IMR-90 (cell line): ENCODE measurements at regions not wholly inside any gene's neighbourhood (a gene's known extent, or its start where the extent isn't known, plus 50 kb on each side); places are given as distances from the start of the nearest gene placed in this dataset.

Experiments used
- ATAC-seq: fragments of 200-7000 bp; cut with Tn5 transposase; 2 replicates; pipeline ENCODE4 v1.9.1; 2020; ENCODE audit warnings: low read depth, mild to moderate bottlenecking, moderate library complexity
- BruUV-seq: library from RNA; stranded (reverse); fragments of 400-500 nt; replicated peaks from 2 replicates; lab custom pipeline; 2021; lab: Mats Ljungman, UMichigan
- CTCF ChIA-PET: fragments of 300-600 bp; formaldehyde crosslinking; extraction: SDS; loops from one replicate; lab custom pipeline; 2021; ENCODE audit warnings: antibody characterized with exemption; lab: Yijun Ruan, JAX
- POLR2A ChIA-PET: fragments of 300-600 bp; sonication (Branson Sonifier 250); formaldehyde crosslinking; loops from one replicate; lab custom pipeline; 2022; ENCODE audit warnings: antibody characterized with exemption; ENCODE audit not compliant: unreplicated experiment; lab: Charles Lee
- DNase-seq: peaks from one replicate; pipeline ENCODE4 v3.0.0; 2013
- H2AFZ ChIP-seq: replicated peaks from 2 replicates; pipeline ENCODE3; 2013; ENCODE audit warnings: low read length, mild to moderate bottlenecking; ENCODE audit not compliant: poor library complexity
- H2AK5ac ChIP-seq: 2 replicates; pipeline ENCODE4 v1.6.1; 2013; ENCODE audit warnings: low read depth, low read length, inconsistent platforms
- H2AK9ac ChIP-seq: replicated peaks from 2 replicates; pipeline ENCODE3; 2013; ENCODE audit warnings: mild to moderate bottlenecking, low read depth, low read length, moderate library complexity; ENCODE audit not compliant: poor library complexity
- H2BK120ac ChIP-seq: 2 replicates; pipeline ENCODE4 v1.6.1; 2013; ENCODE audit warnings: low read depth, low read length, inconsistent platforms
- H2BK15ac ChIP-seq: 3 replicates; pipeline ENCODE4 v1.6.1; 2013; ENCODE audit warnings: low read depth, low read length, inconsistent platforms
- H2BK20ac ChIP-seq: 2 replicates; pipeline ENCODE4 v1.6.1; 2013; ENCODE audit warnings: low read depth, mild to moderate bottlenecking, inconsistent platforms, low read length, moderate library complexity
- H2BK5ac ChIP-seq: 2 replicates; pipeline ENCODE4 v1.6.1; 2013; ENCODE audit warnings: mild to moderate bottlenecking, low read depth, low read length, inconsistent platforms; ENCODE audit not compliant: poor library complexity, severe bottlenecking
- H3K14ac ChIP-seq: replicated peaks from 2 replicates; pipeline ENCODE4 v1.6.1; 2013; ENCODE audit warnings: low read depth, low read length, inconsistent platforms
- H3K18ac ChIP-seq: 2 replicates; pipeline ENCODE4 v1.6.1; 2013; ENCODE audit warnings: low read depth, low read length, control low read depth
- H3K23ac ChIP-seq: 2 replicates; pipeline ENCODE4 v1.6.1; 2013; ENCODE audit warnings: low read depth, low read length, inconsistent platforms
- H3K27ac ChIP-seq: 2 replicates; pipeline ENCODE4 v1.5.1; 2013; ENCODE audit warnings: mild to moderate bottlenecking, control low read depth, low read length; ENCODE audit not compliant: insufficient read depth
- H3K27me3 ChIP-seq: 2 replicates; pipeline ENCODE4 v1.6.1; 2013; ENCODE audit warnings: low read length; ENCODE audit not compliant: control insufficient read depth, insufficient read depth
- H3K36me3 ChIP-seq: 2 replicates; pipeline ENCODE4 v1.6.1; 2013; ENCODE audit warnings: low read length, mixed read lengths; ENCODE audit not compliant: control insufficient read depth, insufficient read depth
- H3K4ac ChIP-seq: 2 replicates; pipeline ENCODE4 v1.6.1; 2013; ENCODE audit warnings: low read depth, low read length, inconsistent platforms
- H3K4me1 ChIP-seq: 2 replicates; pipeline ENCODE4 v1.6.1; 2013; ENCODE audit warnings: low read length, mixed read lengths; ENCODE audit not compliant: control insufficient read depth, insufficient read depth
- H3K4me2 ChIP-seq: 2 replicates; pipeline ENCODE4 v1.6.1; 2013; ENCODE audit warnings: low read depth, mild to moderate bottlenecking, control low read depth, low read length, moderate library complexity
- H3K4me3 ChIP-seq: 2 replicates; pipeline ENCODE4 v1.5.1; 2013; ENCODE audit warnings: low read depth, mild to moderate bottlenecking, control low read depth, low read length, moderate library complexity; ENCODE audit not compliant: insufficient read depth
- H3K56ac ChIP-seq: 2 replicates; pipeline ENCODE4 v1.6.1; 2013; ENCODE audit warnings: low read length, inconsistent platforms; ENCODE audit not compliant: insufficient read depth; ENCODE audit errors: extremely low read depth
- H3K79me1 ChIP-seq, 2 experiments: 2 replicates each; pipeline ENCODE4 v1.6.1; 2013; ENCODE audit warnings: low read length in 2 of 2, inconsistent platforms in 1 of 2, low read depth in 1 of 2
- H3K9ac ChIP-seq: 2 replicates; pipeline ENCODE4 v1.6.1; 2013; ENCODE audit warnings: low read depth, low read length, control low read depth
- H3K9me1 ChIP-seq: 2 replicates; pipeline ENCODE4 v1.6.1; 2013; ENCODE audit warnings: low read length, inconsistent platforms; ENCODE audit not compliant: insufficient read depth
- H3K9me3 ChIP-seq: 2 replicates; pipeline ENCODE4 v1.6.1; 2013; ENCODE audit warnings: low read length; ENCODE audit not compliant: control insufficient read depth, insufficient read depth
- H4K20me1 ChIP-seq: 2 replicates; pipeline ENCODE4 v1.6.1; 2013; ENCODE audit warnings: low read length, inconsistent platforms; ENCODE audit not compliant: insufficient read depth
- H4K5ac ChIP-seq: 2 replicates; pipeline ENCODE4 v1.6.1; 2013; ENCODE audit warnings: mild to moderate bottlenecking, low read depth, low read length, control low read depth
- H4K8ac ChIP-seq, 2 experiments: 2 replicates each; pipeline ENCODE4 v1.6.1; 2013; ENCODE audit warnings: low read depth in 2 of 2, low read length in 2 of 2, control low read depth in 1 of 2, inconsistent platforms in 1 of 2
- H4K91ac ChIP-seq: 2 replicates; pipeline ENCODE4 v1.6.1; 2013; ENCODE audit warnings: low read depth, low read length, inconsistent platforms; ENCODE audit not compliant: insufficient read depth
- BHLHE40 ChIP-seq: fragments of 150-350 bp; IDR thresholded peaks from 2 replicates; pipeline ENCODE4 v1.6.1; 2016; ENCODE audit warnings: mild to moderate bottlenecking, low read depth, low read length
- MAZ ChIP-seq: IDR thresholded peaks from 2 replicates; pipeline ENCODE4 v1.6.1; 2012; ENCODE audit warnings: low read depth, mild to moderate bottlenecking, low read length, improper control_type of control experiment, moderate library complexity, borderline replicate concordance
- NFE2L2 ChIP-seq: fragments of 150-350 bp; IDR thresholded peaks from 2 replicates; pipeline ENCODE4 v1.6.1; 2016; ENCODE audit warnings: low read depth, mild to moderate bottlenecking, low read length
- POLR2A ChIP-seq: IDR thresholded peaks from 2 replicates; pipeline ENCODE4 v1.6.1; 2012; ENCODE audit warnings: mild to moderate bottlenecking, low read depth, low read length
- RAD21 ChIP-seq: IDR thresholded peaks from 2 replicates; pipeline ENCODE4 v1.6.1; 2012; ENCODE audit warnings: low read length, improper control_type of control experiment
- RFX5 ChIP-seq: IDR thresholded peaks from 2 replicates; pipeline ENCODE4 v1.8.0; 2012; ENCODE audit warnings: low read depth, mild to moderate bottlenecking, low read length, moderate library complexity
- SMC3 ChIP-seq: fragments of 150-350 bp; IDR thresholded peaks from 2 replicates; pipeline ENCODE4 v1.6.1; 2016; ENCODE audit warnings: low read depth, mild to moderate bottlenecking, antibody characterized with exemption, low read length, moderate library complexity
- WGBS, 2 experiments: methylation state at CpG; one replicate each; pipeline versions ENCODE4 v1.1.5 to v1.1.7; 2013; ENCODE audit warnings: missing lambda C conversion rate in 2 of 2; ENCODE audit not compliant: insufficient read length in 1 of 2; ENCODE audit errors: extremely low coverage in 2 of 2; 5-methylcytosine and 5-hydroxymethylcytosine counted together
- dilution Hi-C: fragments of 300-500 bp; cut with HindIII; formaldehyde crosslinking; loops from one replicate; pipeline ENCODE4 v1.14.3; 2018; ENCODE audit warnings: low sequenced_read_pairs; ENCODE audit not compliant: unreplicated experiment
- in situ Hi-C: fragments of 300-500 bp; cut with MboI; formaldehyde crosslinking; loops from 3 replicates; pipeline ENCODE4 v1.14.3; 2019; ENCODE audit warnings: low sequenced_read_pairs, inconsistent platforms, mixed read lengths
- intact Hi-C: fragments of 100-400 bp; cut with micrococcal nuclease; formaldehyde crosslinking; loops from 2 replicates; pipeline ENCODE4 v1.10.0; 2022
- TF ChIP-seq, protein P1 (sequence below): fragments of 150-350 bp; IDR thresholded peaks from 2 replicates; pipeline ENCODE4 v1.6.1; 2016; ENCODE audit warnings: low read depth, mild to moderate bottlenecking, low read length, moderate library complexity, borderline replicate concordance
- TF ChIP-seq, protein P2 (sequence below): conservative IDR thresholded peaks from 2 replicates; pipeline ENCODE4 v1.5.1; 2012; ENCODE audit warnings: mild to moderate bottlenecking, low read depth, low read length, improper control_type of control experiment

DNA sequence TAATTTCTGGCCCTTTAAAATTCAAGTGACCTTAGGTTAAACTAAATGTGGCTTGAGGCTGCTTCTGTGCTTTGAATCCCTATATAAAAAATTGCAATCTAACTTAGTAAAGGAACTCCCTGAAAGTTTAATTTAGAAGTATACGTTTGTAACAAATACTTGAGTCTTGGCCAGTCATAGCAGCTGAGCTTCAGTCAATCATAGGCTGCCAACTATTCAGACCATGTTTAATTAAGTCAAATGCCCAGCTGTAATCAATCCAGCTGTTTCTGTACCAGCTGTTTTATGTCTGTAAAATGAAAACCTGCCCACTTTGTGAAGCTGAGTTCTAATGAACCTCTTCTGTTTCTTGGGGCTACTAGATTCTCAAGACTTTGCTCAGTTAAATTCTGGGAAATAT lies 760.1 kb downstream of the MAT2B start:
- Histone ChIP-seq H2BK15ac (no peak overlapping the region), H3K4me3 (no peak overlapping the region), H3K4me1 (no peaks in the 10 kb centered on the region), H3K18ac (no peak overlapping the region), H3K14ac (no peak overlapping the region), H3K27me3 (no peaks in the 10 kb centered on the region), H2AFZ (no peak overlapping the region), H3K4me2 (no peak overlapping the region), H4K8ac (no peak overlapping the region), H3K9ac (no peak overlapping the region), H2BK20ac (no peak overlapping the region), H3K56ac (no peak overlapping the region), H2AK5ac (no peak overlapping the region), H3K4ac (no peak overlapping the region), H2AK9ac (no peak overlapping the region), H3K9me1 (no peaks in the 10 kb centered on the region), H4K20me1 (no peaks in the 10 kb centered on the region), H4K91ac (no peak overlapping the region), H4K5ac (no peak overlapping the region), H3K27ac (no peak overlapping the region), H2BK120ac (no peak overlapping the region), H3K79me1 (no peaks in the 10 kb centered on the region), H3K23ac (no peak overlapping the region), H2BK5ac (no peak overlapping the region), H3K36me3 (no peaks in the 10 kb centered on the region), H3K9me3 (no peaks in the 10 kb centered on the region)
- DNase-seq = no peak
- ChIA-PET CTCF (interaction anchor here (0.7 kb wide), 1 partner anchor 28 kb away, joined by 3 read pairs; no protein-coding TSS in a partner anchor), POLR2A (no interaction called here)
- no TSS peak for BruUV-seq
- dilution Hi-C loops (no loop called here), intact Hi-C loops (no loop called here), in situ Hi-C loops (no loop called here)
- WGBS, 2 experiments = no CpG with 5 or more reads among the region's 1 CpG
- TF ChIP-seq RFX5 = no peak
- no peak for TF ChIP-seq POLR2A
- no peak for TF ChIP-seq MAZ
- no peak for TF ChIP-seq BHLHE40
- TF ChIP-seq, protein P1, sequence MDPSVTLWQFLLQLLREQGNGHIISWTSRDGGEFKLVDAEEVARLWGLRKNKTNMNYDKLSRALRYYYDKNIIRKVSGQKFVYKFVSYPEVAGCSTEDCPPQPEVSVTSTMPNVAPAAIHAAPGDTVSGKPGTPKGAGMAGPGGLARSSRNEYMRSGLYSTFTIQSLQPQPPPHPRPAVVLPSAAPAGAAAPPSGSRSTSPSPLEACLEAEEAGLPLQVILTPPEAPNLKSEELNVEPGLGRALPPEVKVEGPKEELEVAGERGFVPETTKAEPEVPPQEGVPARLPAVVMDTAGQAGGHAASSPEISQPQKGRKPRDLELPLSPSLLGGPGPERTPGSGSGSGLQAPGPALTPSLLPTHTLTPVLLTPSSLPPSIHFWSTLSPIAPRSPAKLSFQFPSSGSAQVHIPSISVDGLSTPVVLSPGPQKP = no peak
- TF ChIP-seq SMC3 = no peak
- TF ChIP-seq, protein P2, sequence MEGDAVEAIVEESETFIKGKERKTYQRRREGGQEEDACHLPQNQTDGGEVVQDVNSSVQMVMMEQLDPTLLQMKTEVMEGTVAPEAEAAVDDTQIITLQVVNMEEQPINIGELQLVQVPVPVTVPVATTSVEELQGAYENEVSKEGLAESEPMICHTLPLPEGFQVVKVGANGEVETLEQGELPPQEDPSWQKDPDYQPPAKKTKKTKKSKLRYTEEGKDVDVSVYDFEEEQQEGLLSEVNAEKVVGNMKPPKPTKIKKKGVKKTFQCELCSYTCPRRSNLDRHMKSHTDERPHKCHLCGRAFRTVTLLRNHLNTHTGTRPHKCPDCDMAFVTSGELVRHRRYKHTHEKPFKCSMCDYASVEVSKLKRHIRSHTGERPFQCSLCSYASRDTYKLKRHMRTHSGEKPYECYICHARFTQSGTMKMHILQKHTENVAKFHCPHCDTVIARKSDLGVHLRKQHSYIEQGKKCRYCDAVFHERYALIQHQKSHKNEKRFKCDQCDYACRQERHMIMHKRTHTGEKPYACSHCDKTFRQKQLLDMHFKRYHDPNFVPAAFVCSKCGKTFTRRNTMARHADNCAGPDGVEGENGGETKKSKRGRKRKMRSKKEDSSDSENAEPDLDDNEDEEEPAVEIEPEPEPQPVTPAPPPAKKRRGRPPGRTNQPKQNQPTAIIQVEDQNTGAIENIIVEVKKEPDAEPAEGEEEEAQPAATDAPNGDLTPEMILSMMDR = no peak
- TF ChIP-seq NFE2L2 = no peak
- no peak for TF ChIP-seq RAD21
- no peak for ATAC-seq
